Pancreas (tissue), 10 donors: ENCODE measurements at regions not wholly inside any gene's neighbourhood (a gene's known extent, or its start where the extent isn't known, plus 50 kb on each side); places are given as distances from the start of the nearest gene placed in this dataset.
"Not testable (repeated sequence)": the region's sequence is repeated elsewhere in the genome, so short reads cannot be mapped to it uniquely, and the experiment has no call there.

Experiments used
- ATAC-seq, 4 donors: fragments of 200-7000 bp; cut with Tn5 transposase; one replicate each; pipeline versions ENCODE4 v1.8.0 to v1.9.1; 2020; ENCODE audit warnings: mild to moderate bottlenecking in 4 of 4, moderate library complexity in 4 of 4
- DNase-seq, 6 donors: peaks; one replicate each; pipeline ENCODE4 v3.0.0-alpha.2; 2020
- FAIRE-seq: peaks from 2 replicates; lab custom pipeline; 2012; peaks lifted over from hg19 to GRCh38; lab: Jason Lieb, UNC
- H3K27ac ChIP-seq, 4 donors: fragments of 200-600 bp; sonication (generic); 1 replicate in 3 of 4; 2 replicates in 1 of 4; pipeline versions ENCODE4 v1.5.0 to v1.8.0; 2020
- H3K27me3 ChIP-seq, 4 donors: fragments of 200-600 bp; one replicate each; pipeline ENCODE4 v1.8.0; 2021
- H3K36me3 ChIP-seq, 3 donors: fragments of 200-600 bp; sonication (generic) in 1 of 3; one replicate each; pipeline versions ENCODE4 v1.5.0 to v1.8.0; 2020 to 2021
- H3K4me1 ChIP-seq, 3 donors: fragments of 200-600 bp; one replicate each; pipeline ENCODE4 v1.8.0; 2021
- H3K4me3 ChIP-seq, 4 donors: fragments of 200-600 bp; sonication (generic) in 2 of 4; one replicate each; pipeline versions ENCODE4 v1.5.0 to v1.8.0; 2020 to 2021
- H3K9me3 ChIP-seq, 4 donors: fragments of 200-600 bp; one replicate each; pipeline ENCODE4 v1.8.0; 2021
- WGBS, 2 donors: extraction: QIAGEN DNeasy Blood & Tissue Kit; methylation state at CpG; one replicate each; pipeline ENCODE4 v1.1.7; 2013; 5-methylcytosine and 5-hydroxymethylcytosine counted together
- intact Hi-C, 3 donors: fragments of 100-400 bp; cut with DNase I; formaldehyde crosslinking; loops; one replicate each; pipeline versions ENCODE4 v1.11.1 to v1.14.2; 2022
- TF ChIP-seq, protein P1 (sequence below), 4 donors: fragments of 200-600 bp; sonication (generic) in 3 of 4; IDR thresholded peaks; one replicate each; pipeline versions ENCODE4 v1.5.0 to v1.8.0; 2021; ENCODE audit warnings: antibody characterized with exemption in 4 of 4
- donor health status: healthy with polysubstance abuse.
- donor health status: DM: no; HTN: no; CAD: no; lungs with moderate emphysema.
- donor health status: DM: no; HTN: no; CAD: no.
- donor health status: control.
- donor health status: control.
- donor health status: Bipolar disorder and iron deficiency.
- donor health status: DM: yes; HTN: yes; CAD: no.
- donor health status: DM: no; HTN: no; CAD: no.
- donor health status: DM: no; HTN: no; CAD: no.
- donor health status: DM: yes; HTN: yes; CAD: no.

DNA sequence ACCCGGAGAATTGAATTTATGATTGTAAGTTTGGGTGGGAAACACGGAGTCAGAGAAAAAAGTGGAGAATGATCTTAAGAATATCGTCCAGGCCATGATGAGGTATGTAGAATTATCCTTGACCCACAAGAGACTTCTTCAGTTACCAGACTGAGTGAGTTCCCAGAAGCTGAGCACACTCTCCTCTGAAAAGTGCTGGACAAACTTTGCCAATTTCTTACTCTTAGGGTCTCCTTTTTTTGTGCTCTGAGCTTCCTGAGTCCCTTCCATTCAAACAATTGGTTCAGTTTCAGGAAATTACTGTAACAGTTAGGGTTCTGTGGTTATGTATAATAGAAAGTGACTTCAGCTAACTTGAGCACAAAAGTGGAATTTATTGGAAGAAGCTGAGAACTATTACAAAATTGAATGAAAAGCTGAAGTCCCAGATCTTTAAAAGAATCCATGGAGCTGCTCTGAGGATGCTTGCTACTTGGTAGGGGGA, 50.6 kb upstream of the EHBP1 start:
- no peaks in the 10 kb centered on the region for H3K4me1 ChIP-seq
- no peaks in the 10 kb centered on the region for H3K27me3 ChIP-seq
- TF ChIP-seq, protein P1, sequence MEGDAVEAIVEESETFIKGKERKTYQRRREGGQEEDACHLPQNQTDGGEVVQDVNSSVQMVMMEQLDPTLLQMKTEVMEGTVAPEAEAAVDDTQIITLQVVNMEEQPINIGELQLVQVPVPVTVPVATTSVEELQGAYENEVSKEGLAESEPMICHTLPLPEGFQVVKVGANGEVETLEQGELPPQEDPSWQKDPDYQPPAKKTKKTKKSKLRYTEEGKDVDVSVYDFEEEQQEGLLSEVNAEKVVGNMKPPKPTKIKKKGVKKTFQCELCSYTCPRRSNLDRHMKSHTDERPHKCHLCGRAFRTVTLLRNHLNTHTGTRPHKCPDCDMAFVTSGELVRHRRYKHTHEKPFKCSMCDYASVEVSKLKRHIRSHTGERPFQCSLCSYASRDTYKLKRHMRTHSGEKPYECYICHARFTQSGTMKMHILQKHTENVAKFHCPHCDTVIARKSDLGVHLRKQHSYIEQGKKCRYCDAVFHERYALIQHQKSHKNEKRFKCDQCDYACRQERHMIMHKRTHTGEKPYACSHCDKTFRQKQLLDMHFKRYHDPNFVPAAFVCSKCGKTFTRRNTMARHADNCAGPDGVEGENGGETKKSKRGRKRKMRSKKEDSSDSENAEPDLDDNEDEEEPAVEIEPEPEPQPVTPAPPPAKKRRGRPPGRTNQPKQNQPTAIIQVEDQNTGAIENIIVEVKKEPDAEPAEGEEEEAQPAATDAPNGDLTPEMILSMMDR (IDR thresholded peaks at IDR 0.05), result no peak
- ATAC-seq, result no peak
- no peak for FAIRE-seq
- H3K4me3 ChIP-seq, result no peak overlapping the region
- no peak overlapping the region for H3K27ac ChIP-seq
- 86 to 94% methylated on average over 3 of the region's 3 CpGs for WGBS, 2 donors
- H3K9me3 ChIP-seq, result no peaks in the 10 kb centered on the region
- intact Hi-C loops, result no loop called here
- H3K36me3 ChIP-seq, result no peaks in the 10 kb centered on the region
- no peak for DNase-seq

DNA sequence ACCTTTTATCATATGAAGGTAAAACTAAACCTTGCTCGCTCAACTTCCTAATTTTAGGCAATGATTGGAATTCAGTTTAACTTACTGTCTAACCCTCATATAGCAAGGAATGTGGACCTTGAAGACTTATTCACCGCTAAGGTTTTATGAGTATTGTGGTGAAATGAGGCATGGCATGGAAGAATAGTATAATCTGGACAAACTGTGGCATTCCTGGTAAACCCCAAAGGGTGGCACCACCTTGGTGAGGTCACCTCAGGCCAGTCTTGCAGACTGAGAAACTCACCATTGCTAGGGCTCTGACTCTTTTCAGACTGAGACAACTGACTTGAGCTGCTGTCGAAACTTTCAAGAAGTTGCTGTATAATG, 51.1 kb upstream of the EHBP1 start:
- FAIRE-seq (no peak), ATAC-seq (no peak), DNase-seq (no peak)
- no peaks in the 10 kb centered on the region for H3K36me3 ChIP-seq
- TF ChIP-seq, protein P1 (IDR thresholded peaks at IDR 0.05), result no peak
- H3K27me3 ChIP-seq, result no peaks in the 10 kb centered on the region
- H3K4me3 ChIP-seq, result no peak overlapping the region
- WGBS, 2 donors, result 95 to 98% methylated on average over 3 of the region's 3 CpGs
- H3K27ac ChIP-seq, result no peak overlapping the region
- intact Hi-C loops, result no loop called here
- H3K9me3 ChIP-seq, result no peaks in the 10 kb centered on the region
- no peaks in the 10 kb centered on the region for H3K4me1 ChIP-seq

DNA sequence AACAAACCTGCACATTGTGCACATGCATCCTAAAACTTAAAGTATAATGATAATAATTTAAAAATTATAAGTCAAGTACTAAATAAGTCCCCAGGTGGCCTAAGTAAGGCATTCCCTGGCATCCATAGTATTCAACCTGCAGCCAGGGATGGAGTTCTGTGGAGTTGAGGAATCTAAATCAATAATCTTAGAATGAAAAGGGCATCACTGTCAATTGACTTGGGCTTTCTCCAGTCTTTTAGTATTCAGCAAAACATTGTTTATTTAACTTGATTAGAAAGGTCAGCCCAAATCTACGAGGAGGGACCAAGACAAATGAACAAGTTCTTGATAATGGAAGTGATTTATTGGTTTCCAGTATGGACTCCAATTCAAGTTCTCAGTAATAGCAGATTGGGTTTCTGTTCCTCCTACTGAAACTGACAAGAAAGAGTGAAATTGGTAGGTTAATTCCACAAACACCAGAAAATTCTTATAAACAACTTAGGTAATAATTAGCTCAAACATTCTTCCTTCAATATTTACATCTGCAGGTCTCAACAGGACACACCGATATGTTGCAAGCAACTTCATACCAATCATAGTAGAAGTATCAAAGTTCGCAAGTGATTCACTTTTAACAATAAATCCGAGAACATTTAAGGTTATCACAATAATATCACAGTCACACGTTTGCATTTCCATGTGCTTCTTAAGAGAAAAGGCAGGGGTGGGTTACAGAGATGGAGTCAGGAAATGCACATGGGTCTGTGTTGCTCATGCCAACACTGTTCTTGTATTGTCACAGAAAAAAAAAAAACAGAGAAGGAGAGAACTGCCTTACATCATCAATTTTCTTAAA, 51.7 kb upstream of the EHBP1 start:
- 17 to 25% methylated on average over 5 of the region's 5 CpGs for WGBS, 2 donors
- no peak for DNase-seq
- H3K4me1 ChIP-seq, result no peaks in the 10 kb centered on the region
- TF ChIP-seq, protein P1 (IDR thresholded peaks at IDR 0.05), result no peak
- intact Hi-C loops, result no loop called here
- H3K27me3 ChIP-seq, result no peaks in the 10 kb centered on the region
- ATAC-seq, result peak in 3 of 4 donors; percentile 26 to 62 (median 53)
- H3K4me3 ChIP-seq, result no peak overlapping the region
- H3K36me3 ChIP-seq, result no peaks in the 10 kb centered on the region
- H3K27ac ChIP-seq, result no peak overlapping the region
- H3K9me3 ChIP-seq, result no peaks in the 10 kb centered on the region
- no peak for FAIRE-seq

DNA sequence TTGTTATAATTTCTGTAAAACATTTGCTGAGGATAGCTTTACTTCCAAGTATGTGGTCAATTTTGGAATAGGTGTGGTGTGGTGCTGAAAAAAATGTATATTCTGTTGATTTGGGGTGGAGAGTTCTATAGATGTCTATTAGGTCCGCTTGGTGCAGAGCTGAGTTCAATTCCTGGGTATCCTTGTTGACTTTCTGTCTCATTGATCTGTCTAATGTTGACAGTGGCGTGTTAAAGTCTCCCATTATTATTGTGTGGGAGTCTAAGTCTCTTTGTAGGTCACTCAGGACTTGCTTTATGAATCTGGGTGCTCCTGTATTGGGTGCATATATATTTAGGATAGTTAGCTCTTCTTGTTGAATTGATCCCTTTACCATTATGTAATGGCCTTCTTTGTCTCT, 56.4 kb upstream of the EHBP1 start:
- DNase-seq, H3K4me3 ChIP-seq, H3K9me3 ChIP-seq, H3K36me3 ChIP-seq, ATAC-seq, H3K27me3 ChIP-seq, H3K27ac ChIP-seq, H3K4me1 ChIP-seq, FAIRE-seq, intact Hi-C loops: not testable (repeated sequence)
- WGBS, 2 donors, result 94% methylated on average over 2 of the region's 2 CpGs; no CpG with 5 or more reads in 1 of the 2 donors

DNA sequence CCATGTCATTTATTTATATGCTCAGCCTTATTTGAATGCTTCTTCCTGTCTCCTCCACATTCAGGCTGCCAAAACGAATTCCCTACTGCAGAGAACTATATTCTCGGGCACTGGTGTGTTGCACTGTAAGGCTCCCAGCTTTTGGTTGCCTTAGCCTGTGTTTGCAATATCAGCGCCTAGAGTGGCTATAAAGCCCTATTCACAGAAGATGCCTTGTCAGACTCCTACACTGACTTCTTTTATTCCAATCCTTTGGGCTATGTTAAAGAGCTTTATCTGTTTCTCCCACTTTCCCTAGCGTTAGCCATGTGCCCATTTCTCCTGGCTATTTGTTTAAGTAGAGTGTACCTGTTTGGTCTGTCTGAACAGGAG, 62.4 kb upstream of the EHBP1 start:
- intact Hi-C loops, result no loop called here
- no peak overlapping the region for H3K27ac ChIP-seq
- no peaks in the 10 kb centered on the region for H3K36me3 ChIP-seq
- ATAC-seq (no peak), FAIRE-seq (no peak), DNase-seq (no peak)
- no peaks in the 10 kb centered on the region for H3K27me3 ChIP-seq
- H3K4me1 ChIP-seq, result no peaks in the 10 kb centered on the region
- WGBS, 2 donors, result 56 to 77% methylated on average over 4 of the region's 4 CpGs
- no peak overlapping the region for H3K4me3 ChIP-seq
- no peaks in the 10 kb centered on the region for H3K9me3 ChIP-seq
- TF ChIP-seq, protein P1 (IDR thresholded peaks at IDR 0.05), result no peak
